ENCODE measurements at regions not wholly inside any gene's neighbourhood (a gene's known extent, or its start where the extent isn't known, plus 50 kb on each side); places are given as distances from the start of the nearest gene placed in this dataset.

- no peak for TF ChIP-seq CTCF (IDR thresholded peaks at IDR 0.05)
- TF ChIP-seq POLR2A (IDR thresholded peaks at IDR 0.05): no peak
- H3K9me3 ChIP-seq: no peaks in the 10 kb centered on the region
- no peaks in the 10 kb centered on the region for H3K36me3 ChIP-seq
- no peak overlapping the region for H3K4me3 ChIP-seq
- H3K4me1 ChIP-seq: no peaks in the 10 kb centered on the region
- no peak overlapping the region for H3K27ac ChIP-seq
- intact Hi-C loops (cut with DNase I; ENCODE audit: low total_unique reads): loop anchor here (10.0 kb wide), 1 partner anchor 181 kb away; no protein-coding TSS in a partner anchor
- no peak for DNase-seq
- H3K27me3 ChIP-seq: no peaks in the 10 kb centered on the region
These were observed 63.5 kb downstream of the DNTTIP2 start for GRCh38 chr1:93815366-93816110.

- TF ChIP-seq CTCF (IDR thresholded peaks at IDR 0.05): no peak
- intact Hi-C loops (cut with DNase I; ENCODE audit: low total_unique reads): loop anchor here (10.0 kb wide), 1 partner anchor 180 kb away; no protein-coding TSS in a partner anchor
- no peak for DNase-seq
These were observed 64.1 kb downstream of the DNTTIP2 start for GRCh38 chr1:93814795-93815340.

GRCh38 chr1:93814059-93814794 lies 64.8 kb downstream of the DNTTIP2 start:
- intact Hi-C loops (cut with DNase I; ENCODE audit: low total_unique reads): loop anchor here (10.0 kb wide), 1 partner anchor 179 kb away; no protein-coding TSS in a partner anchor
- peak; percentile 38 to 40 for DNase-seq
- H3K36me3 ChIP-seq: no peaks in the 10 kb centered on the region
- no peaks in the 10 kb centered on the region for H3K9me3 ChIP-seq
- TF ChIP-seq POLR2A (IDR thresholded peaks at IDR 0.05) (no peak), CTCF (IDR thresholded peaks at IDR 0.05) (peak; percentile 78 to 96 (median 91))
- no peak overlapping the region for H3K4me3 ChIP-seq
- no peaks in the 10 kb centered on the region for H3K27me3 ChIP-seq
- H3K27ac ChIP-seq: no peak overlapping the region
- H3K4me1 ChIP-seq: no peaks in the 10 kb centered on the region

More at GRCh38 chr1:93814795-93815340, 64.1 kb downstream of the DNTTIP2 start:
- H3K27ac ChIP-seq: no peak overlapping the region
- H3K4me3 ChIP-seq: no peak overlapping the region
- no peaks in the 10 kb centered on the region for H3K4me1 ChIP-seq
- no peaks in the 10 kb centered on the region for H3K36me3 ChIP-seq
- no peaks in the 10 kb centered on the region for H3K9me3 ChIP-seq
- no peaks in the 10 kb centered on the region for H3K27me3 ChIP-seq

GRCh38 chr1:93813076-93813475 lies 65.9 kb downstream of the DNTTIP2 start:
- no peak overlapping the region for H3K4me3 ChIP-seq
- intact Hi-C loops (cut with DNase I; ENCODE audit: low total_unique reads): loop anchor here (10.0 kb wide), 1 partner anchor 178 kb away; no protein-coding TSS in a partner anchor
- peak overlapping the region in 1 of 2 donors; percentile 69 for H3K27ac ChIP-seq
- no peaks in the 10 kb centered on the region for H3K27me3 ChIP-seq
- H3K4me1 ChIP-seq: no peaks in the 10 kb centered on the region
- TF ChIP-seq CTCF (IDR thresholded peaks at IDR 0.05): no peak
- no peaks in the 10 kb centered on the region for H3K36me3 ChIP-seq
- no peaks in the 10 kb centered on the region for H3K9me3 ChIP-seq
- DNase-seq: no peak

All from uterus (tissue), 3 donors.